ENCODE measurements at regions not wholly inside any gene's neighbourhood (a gene's known extent, or its start where the extent isn't known, plus 50 kb on each side); places are given as distances from the start of the nearest gene placed in this dataset.
"Not testable (repeated sequence)": the region's sequence is repeated elsewhere in the genome, so short reads cannot be mapped to it uniquely, and the experiment has no call there.

DNA sequence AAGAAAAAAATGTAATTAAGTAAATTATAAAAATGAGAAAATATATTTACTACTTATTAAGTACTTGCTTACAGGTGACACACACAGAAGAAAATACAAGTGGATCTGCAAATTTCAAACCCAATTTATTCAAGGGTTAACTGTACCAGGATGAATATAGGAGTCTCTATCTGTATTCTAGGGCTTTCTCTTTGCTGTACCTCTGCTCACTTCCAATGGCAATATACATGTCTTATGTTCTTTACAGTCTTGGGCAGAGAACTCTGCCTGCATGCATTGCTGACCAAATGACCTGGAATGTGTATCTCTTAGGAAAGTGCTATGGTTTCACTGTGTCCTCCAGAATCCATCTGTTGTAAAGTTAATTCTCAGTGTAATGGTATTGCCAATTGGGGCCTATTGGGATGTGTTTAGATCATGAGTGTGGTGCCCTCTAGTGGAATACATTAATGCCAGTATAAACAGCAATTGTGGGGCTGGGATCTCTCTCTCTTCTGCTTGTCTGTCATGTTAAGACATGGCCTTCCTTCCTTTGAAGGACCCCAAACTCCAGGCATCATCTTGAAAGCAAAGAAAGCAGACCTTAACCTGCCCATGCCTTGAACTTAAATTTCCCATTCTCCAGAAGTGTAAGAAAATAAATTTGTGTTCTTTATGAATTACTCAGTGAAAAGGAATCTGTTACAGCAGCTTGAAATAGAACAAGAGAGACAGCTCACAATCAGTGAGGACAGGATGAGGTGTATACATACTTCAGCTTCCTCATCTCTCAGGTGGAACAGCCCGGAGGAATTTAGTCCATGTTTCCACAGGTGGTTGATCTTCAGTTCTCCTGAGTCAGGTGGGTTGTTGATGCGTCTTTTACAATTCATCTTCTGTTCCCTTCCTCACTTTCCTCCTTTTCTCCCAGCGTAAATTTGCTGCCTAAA is 356.9 kb downstream of the RPIA start:
- H3K4me3 Mint-ChIP-seq; H3K36me3 Mint-ChIP-seq (ENCODE audit: low read depth); DNase-seq; CTCF ChIA-PET; POLR2A ChIA-PET; H3K4me1 Mint-ChIP-seq; H3K27me3 Mint-ChIP-seq; H3K9me3 Mint-ChIP-seq; H3K27ac Mint-ChIP-seq: not testable (repeated sequence)

DNA sequence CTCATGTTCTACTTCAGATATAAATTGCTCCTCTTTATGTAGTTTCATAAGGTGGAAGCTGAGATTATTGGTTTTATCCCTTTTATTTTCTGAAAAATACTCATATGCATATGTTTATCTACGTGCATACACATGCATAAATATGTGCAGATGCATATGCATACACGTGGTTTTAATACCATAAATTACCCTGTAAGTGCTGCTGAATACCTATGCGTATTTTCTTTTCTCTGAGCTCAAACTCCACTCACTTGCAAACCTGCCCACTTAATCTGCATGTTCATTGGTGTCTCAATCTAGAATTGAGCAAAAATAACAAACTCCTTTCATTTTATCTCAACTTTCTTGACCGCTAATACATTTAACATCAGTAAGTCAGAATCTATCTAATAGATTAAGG is 367.1 kb downstream of the RPIA start:
- H3K36me3 Mint-ChIP-seq (ENCODE audit: low read depth); H3K27me3 Mint-ChIP-seq; H3K27ac Mint-ChIP-seq; H3K4me1 Mint-ChIP-seq; H3K4me3 Mint-ChIP-seq; POLR2A ChIA-PET; DNase-seq; CTCF ChIA-PET; H3K9me3 Mint-ChIP-seq: not testable (repeated sequence)

DNA sequence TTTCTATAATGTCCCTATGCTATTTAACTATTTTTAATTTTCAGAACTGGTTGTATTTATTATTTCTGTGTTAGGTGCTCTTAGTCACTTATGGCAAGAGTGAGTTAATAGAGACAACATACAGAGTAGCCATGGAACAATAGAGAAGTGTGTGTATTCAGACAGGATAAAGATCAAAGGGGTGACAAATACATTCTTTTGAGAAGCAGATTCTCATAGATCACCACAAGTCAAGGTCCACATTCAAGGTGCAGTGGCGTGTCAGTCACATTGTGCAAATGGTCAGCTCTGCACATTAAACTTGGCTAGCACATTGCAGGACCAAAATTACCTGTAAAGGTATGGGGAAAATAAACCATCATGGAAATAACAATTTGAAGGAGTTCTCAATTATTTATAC is 369.7 kb downstream of the RPIA start:
- H3K4me3 Mint-ChIP-seq; H3K9me3 Mint-ChIP-seq; DNase-seq; H3K27ac Mint-ChIP-seq; H3K4me1 Mint-ChIP-seq; POLR2A ChIA-PET; CTCF ChIA-PET; H3K27me3 Mint-ChIP-seq; H3K36me3 Mint-ChIP-seq (ENCODE audit: low read depth): not testable (repeated sequence)

DNA sequence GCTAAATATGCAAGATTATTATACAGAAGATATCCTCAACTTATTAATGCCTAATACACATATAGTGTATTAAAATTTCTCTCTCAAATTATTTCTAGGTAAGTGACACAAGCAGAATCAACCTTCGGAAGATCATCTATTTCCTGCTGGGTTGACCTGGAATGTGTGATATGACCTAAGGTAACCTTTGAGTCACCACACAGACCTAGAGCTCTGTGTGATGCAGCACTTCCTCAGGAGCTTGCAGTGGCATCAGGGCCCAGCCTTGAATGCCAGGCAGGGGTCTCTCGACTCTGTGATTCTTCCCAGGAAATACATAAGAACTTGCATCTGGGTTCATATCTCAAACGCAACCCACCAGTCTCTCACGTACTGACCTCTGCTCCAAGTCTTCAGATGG is 385.3 kb downstream of the RPIA start:
- H3K9me3 Mint-ChIP-seq; H3K4me3 Mint-ChIP-seq; H3K4me1 Mint-ChIP-seq; H3K36me3 Mint-ChIP-seq (ENCODE audit: low read depth); H3K27me3 Mint-ChIP-seq; POLR2A ChIA-PET; H3K27ac Mint-ChIP-seq; CTCF ChIA-PET; DNase-seq: not testable (repeated sequence)

DNA sequence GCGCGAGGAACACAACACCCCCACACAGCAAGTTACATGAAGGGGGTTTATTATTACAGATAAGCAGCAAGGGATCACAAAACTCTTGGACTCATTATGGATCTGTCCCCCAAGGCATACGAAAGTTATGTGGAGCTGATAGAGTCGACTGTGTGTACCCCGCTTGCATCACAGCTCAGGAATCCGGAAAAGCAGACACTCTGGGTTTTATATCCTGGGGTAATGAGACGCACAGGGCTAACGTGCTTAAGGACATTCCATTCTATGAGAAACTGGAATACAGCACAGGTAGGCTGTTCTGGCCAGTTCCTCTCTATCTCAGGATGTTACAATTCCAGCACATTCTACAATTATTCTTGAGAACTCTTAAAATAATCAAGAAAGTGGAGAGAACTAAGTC is 401.4 kb downstream of the RPIA start:
- POLR2A ChIA-PET; DNase-seq; H3K4me3 Mint-ChIP-seq; H3K27ac Mint-ChIP-seq; H3K27me3 Mint-ChIP-seq; H3K36me3 Mint-ChIP-seq (ENCODE audit: low read depth); H3K9me3 Mint-ChIP-seq; H3K4me1 Mint-ChIP-seq; CTCF ChIA-PET: not testable (repeated sequence)

DNA sequence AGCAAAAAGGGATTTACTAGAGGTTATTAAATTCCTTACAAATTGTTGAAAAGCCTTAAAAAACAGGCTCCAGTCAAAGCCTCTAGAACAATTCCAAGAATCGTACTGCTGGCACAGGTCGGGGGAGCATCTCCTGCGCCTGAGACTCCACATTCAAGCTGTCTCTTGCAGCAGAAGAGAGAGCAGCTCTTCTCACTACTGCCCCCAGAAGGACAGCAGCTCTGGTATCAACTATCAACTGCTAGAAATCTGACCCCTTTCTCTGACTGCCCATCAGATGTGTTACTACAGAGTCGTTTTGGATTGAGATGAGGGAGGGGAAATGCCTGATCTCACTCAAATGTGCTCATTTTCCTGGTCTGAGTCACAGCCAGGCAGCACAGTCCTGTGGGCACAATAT is 403.6 kb downstream of the RPIA start:
- H3K9me3 Mint-ChIP-seq; POLR2A ChIA-PET; H3K36me3 Mint-ChIP-seq (ENCODE audit: low read depth); DNase-seq; H3K4me3 Mint-ChIP-seq; CTCF ChIA-PET; H3K4me1 Mint-ChIP-seq; H3K27ac Mint-ChIP-seq; H3K27me3 Mint-ChIP-seq: not testable (repeated sequence)

DNA sequence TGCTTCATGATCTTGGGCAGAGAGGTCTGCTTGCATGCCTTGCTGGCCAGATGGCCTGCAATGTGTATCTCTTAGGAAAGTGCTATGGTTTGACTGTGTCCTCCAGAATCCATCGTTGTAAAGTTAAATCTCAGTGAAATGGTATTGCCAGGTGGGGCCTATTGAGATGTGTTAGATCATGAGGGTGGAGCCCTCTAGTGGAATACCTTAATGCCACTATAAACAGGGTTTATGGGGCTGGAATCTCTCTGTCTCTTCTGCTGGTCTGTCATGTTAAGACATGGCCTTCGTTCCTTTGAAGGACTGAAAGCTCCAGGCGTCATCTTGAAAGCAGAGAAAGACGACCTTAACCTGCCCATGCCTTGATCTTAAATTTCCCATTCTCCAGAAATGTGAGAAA is 411.1 kb downstream of the RPIA start:
- H3K36me3 Mint-ChIP-seq (ENCODE audit: low read depth); H3K9me3 Mint-ChIP-seq; H3K4me3 Mint-ChIP-seq; POLR2A ChIA-PET; H3K4me1 Mint-ChIP-seq; CTCF ChIA-PET; H3K27me3 Mint-ChIP-seq; H3K27ac Mint-ChIP-seq; DNase-seq: not testable (repeated sequence)

DNA sequence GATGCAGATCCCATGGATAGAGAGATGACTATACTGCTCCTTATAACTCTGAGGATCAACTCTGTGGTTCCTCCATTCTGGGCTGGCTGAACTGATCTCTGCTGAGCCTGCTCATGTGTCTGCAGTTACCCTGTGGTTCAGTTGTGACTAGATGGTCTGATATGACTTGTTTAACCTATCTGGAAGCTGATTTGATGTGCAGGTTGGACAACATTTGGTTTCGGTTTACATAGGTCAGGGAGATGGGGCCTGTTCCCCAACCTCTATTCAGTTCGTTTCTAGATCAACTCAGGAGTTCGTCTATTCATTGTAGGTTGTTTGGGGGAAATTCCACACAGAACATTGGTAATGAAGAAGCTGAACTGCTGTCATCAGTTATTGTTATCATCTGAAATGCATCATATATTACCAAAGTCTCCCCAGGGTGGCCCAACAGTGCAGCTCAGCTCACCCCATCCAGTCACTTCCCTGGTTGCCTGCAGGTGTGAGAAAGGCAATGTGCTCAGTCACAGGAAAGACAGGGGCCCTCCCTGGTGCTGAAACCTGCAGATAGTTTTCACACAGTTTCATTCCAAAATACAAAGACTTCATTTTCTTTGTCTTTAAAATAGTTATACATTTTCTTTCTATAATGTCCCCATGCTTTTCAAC is 415.0 kb downstream of the RPIA start:
- H3K27me3 Mint-ChIP-seq; DNase-seq; H3K9me3 Mint-ChIP-seq; H3K4me1 Mint-ChIP-seq; H3K36me3 Mint-ChIP-seq (ENCODE audit: low read depth); CTCF ChIA-PET; POLR2A ChIA-PET; H3K4me3 Mint-ChIP-seq; H3K27ac Mint-ChIP-seq: not testable (repeated sequence)

DNA sequence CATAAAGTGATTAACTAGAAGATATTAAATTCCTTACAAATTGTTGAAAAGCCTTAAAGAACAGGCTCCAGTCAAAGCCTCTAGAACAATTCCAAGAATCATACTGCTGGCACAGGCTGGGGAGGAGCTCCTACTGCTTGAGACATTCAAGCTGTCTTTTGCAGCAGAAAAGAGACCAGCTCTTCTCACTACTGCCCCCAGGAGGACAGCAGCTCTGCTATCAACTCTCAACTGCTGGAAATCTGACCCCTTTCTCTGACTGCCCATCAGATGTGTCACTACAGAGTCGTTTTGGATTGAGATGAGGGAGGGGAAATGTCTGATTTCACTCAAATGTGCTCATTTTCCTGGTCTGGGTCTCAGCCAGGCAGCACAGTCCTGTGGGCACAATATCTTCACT is 421.0 kb downstream of the RPIA start:
- POLR2A ChIA-PET; H3K27ac Mint-ChIP-seq; H3K9me3 Mint-ChIP-seq; H3K4me3 Mint-ChIP-seq; CTCF ChIA-PET; H3K36me3 Mint-ChIP-seq (ENCODE audit: low read depth); H3K27me3 Mint-ChIP-seq; H3K4me1 Mint-ChIP-seq; DNase-seq: not testable (repeated sequence)

DNA sequence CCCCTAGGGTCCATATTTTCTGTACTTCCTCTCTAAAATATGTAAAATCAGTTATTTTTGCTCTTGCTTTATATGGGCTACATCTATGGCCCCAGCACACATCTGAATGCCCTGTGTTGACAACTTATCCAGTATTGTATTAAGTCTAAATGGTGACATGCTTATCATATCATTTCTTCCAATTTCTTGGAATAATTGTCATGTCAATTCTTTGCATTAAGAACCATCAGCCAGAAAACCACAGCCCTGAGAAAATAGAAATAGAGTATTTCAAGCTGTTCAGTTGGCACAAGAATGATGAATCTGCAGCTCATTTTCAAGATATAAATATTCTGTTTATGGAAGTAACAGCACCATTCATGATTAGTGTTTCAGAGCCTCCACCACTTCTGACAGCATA is 421.8 kb downstream of the RPIA start:
- H3K4me1 Mint-ChIP-seq; DNase-seq; H3K27me3 Mint-ChIP-seq; H3K36me3 Mint-ChIP-seq (ENCODE audit: low read depth); CTCF ChIA-PET; POLR2A ChIA-PET; H3K4me3 Mint-ChIP-seq; H3K27ac Mint-ChIP-seq; H3K9me3 Mint-ChIP-seq: not testable (repeated sequence)

DNA sequence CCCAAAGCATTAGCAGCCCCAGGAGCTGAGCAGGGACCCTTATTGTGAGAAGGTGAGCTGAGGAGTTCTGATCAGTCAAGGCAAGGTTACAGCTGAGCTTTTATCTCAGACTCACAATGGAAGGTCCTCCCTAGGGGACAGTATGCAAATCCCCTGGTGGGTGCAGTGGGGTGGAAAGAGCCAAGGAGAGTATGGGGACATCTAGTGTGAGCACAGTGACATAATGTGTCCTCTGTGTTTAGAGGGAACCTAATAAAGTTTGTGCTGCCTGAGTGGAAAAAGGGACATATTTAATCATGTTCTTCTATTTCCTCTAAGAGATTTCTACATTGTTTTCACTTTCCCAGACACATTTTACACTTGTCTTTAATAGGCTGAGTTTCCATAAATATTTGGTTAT is 438.0 kb downstream of the RPIA start:
- CTCF ChIA-PET, result not testable (repeated sequence)

DNA sequence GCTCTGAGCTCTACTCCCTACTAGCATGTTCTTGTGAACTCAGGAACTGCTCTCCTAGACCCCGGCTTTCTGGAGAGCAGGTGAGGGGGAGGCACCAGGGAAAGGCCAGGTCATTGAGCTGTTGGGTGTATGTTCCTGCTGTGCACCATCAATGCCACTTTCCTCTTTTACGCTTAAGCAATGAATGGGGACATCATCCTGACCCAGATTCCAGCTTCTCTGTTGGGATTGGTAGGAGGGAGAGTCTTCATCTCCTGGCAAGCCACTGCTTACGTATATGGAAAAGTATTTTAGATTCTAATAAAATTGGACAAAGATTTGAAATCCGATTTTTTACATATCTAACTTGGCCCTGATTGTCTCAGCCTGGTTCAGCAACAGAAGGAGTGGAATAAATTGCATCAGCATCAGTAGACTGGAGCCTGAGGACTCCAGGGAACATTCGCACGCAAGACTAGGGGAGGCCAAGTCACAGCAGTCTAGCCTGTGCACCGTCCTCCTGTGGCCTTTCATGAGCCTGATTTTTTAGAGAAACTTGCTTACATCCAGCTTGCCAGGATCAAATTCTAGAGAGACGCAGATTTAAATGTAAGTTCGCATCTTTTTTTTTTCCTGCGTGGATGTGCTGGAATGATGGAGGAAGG is 439.3 kb downstream of the RPIA start:
- POLR2A ChIA-PET; DNase-seq; H3K4me3 Mint-ChIP-seq; CTCF ChIA-PET; H3K36me3 Mint-ChIP-seq (ENCODE audit: low read depth); H3K27me3 Mint-ChIP-seq; H3K4me1 Mint-ChIP-seq; H3K27ac Mint-ChIP-seq; H3K9me3 Mint-ChIP-seq: not testable (repeated sequence)

More for the DNA sequence above, 438.0 kb downstream of the RPIA start:
- H3K27ac Mint-ChIP-seq; H3K9me3 Mint-ChIP-seq; POLR2A ChIA-PET; H3K4me1 Mint-ChIP-seq; H3K4me3 Mint-ChIP-seq; DNase-seq; H3K36me3 Mint-ChIP-seq (ENCODE audit: low read depth); H3K27me3 Mint-ChIP-seq: not testable (repeated sequence)

DNA sequence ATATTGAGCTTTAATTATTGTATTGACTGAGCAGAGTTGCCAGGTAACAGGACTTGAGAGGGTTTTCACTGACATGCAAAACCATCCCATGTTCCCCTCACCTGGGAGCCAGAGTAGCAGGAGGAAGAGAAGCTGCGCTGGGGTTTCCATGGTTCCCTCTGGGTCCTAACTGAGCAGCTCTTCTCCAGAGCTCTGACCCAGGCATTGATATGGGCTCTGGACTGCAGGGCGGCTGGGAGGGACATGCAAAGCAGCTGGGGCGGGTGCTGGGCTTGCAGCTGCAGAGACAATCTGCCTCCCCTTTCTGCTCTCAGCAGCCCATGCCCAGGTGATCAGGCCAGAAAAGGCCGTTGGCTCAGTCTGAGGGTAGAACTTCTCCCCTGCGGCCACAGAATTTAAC is 451.5 kb downstream of the RPIA start:
- CTCF ChIA-PET; H3K4me1 Mint-ChIP-seq; H3K4me3 Mint-ChIP-seq; H3K9me3 Mint-ChIP-seq; DNase-seq; H3K27ac Mint-ChIP-seq; POLR2A ChIA-PET; H3K36me3 Mint-ChIP-seq (ENCODE audit: low read depth); H3K27me3 Mint-ChIP-seq: not testable (repeated sequence)

DNA sequence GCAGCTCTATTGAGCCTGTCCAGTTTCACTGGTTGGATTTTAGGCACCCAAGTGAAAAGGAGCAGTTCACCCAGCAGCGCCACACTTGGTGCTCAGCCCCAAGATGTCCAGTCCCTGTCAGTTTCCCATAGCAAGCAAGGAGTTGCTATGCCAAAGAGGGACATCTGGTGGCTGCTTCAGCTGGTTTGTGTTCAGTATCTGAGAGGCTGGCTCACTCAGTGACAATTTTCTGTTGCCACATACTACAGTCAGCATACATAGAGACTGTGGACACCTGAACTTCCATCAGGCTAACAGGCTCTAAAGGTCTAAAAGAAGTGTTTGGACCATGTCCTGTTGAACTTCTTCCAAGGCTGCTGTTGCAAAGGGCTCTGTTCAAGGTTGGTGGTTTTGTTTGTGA is 453.9 kb downstream of the RPIA start:
- peaks cover 11% of the 10 kb centered on the region for H3K27me3 Mint-ChIP-seq
- H3K4me3 Mint-ChIP-seq; H3K36me3 Mint-ChIP-seq (ENCODE audit: low read depth); CTCF ChIA-PET; POLR2A ChIA-PET; H3K9me3 Mint-ChIP-seq; DNase-seq; H3K4me1 Mint-ChIP-seq; H3K27ac Mint-ChIP-seq: not testable (repeated sequence)

Measured in activated CD4-positive, alpha-beta memory T cell treated with anti-CD3 and anti-CD28 coated beads, Interleukin-2, amount 10 ng/mL, durations not matched to agents 7 days and 5 days (primary cell).